ENCODE measurements at regions not wholly inside any gene's neighbourhood (a gene's known extent, or its start where the extent isn't known, plus 50 kb on each side); places are given as distances from the start of the nearest gene placed in this dataset.

DNA sequence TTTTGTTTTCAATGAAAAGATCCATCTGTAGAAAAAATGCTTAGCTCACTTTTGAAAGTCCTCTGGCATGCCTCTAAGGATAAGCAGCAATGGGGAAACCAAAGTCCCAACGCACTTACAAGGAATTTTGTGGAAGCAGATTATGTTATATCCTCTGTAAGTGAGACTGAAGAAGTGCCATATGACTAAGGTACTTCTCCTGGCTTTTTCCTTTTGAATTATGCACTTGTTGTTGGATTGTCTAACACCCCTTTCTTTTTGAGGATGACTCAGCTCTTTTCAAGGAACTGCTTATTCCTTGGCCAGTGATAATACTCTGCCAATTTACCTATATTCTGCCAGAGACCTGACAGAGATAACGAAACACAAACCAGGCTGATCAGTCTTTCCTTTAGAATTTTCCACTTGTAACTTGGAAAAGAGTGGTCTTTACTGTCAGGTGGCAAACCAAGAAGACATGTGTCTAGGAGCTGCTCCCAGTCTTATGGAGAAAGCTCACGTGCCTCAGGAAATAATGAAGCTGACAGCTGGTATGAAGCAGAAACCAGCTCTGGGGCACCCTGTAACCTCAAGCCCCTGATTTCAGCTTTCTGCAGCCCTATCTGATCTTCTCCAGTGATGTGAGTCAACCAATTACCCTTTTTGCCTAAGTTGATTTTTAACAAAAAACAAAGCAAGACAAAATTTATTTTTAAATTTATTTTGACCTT, 290.8 kb upstream of the FBXL7 start:
- DNase-seq (ENCODE audit: low read depth in 3 of 3), result no peak

DNA sequence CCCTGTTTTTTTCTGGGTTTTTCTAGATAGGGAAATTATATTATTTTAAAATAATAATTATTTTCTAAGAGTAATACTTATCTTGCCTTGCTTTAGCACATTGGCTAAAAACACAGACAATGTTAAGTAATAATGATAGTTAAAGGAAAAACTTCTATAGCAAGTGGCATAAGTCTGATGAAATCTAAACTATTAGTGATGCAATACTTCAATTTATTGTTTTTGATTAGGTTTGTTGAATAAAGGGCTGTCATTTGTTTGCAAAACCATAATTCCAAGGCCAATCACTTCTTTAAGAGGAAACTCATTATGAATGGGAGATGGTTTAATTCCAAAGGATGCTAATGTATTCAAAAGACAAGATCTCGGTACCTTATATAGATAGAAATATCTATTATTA, 293.8 kb upstream of the FBXL7 start:
- no peak for DNase-seq (ENCODE audit: low read depth in 3 of 3)

DNA sequence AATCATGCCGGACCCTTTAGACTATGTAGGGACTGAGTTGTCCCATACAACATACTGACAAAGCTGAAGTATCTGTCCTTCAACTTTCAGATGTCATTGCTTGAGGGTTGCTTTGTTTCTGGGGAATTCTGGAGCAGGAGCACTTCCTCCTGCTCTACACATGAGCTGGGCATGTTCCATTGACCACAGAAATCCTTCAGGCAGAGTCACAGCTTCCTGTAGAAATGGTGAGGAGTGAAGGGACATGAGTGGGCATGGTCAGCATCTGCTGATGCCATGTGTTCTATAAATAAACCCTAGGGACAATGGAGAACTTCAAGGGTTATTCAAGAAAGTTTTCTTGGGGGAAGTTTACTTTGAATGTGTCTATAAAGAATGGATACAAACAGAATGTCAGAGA, 296.6 kb upstream of the FBXL7 start:
- DNase-seq (ENCODE audit: low read depth in 3 of 3), result no peak

DNA sequence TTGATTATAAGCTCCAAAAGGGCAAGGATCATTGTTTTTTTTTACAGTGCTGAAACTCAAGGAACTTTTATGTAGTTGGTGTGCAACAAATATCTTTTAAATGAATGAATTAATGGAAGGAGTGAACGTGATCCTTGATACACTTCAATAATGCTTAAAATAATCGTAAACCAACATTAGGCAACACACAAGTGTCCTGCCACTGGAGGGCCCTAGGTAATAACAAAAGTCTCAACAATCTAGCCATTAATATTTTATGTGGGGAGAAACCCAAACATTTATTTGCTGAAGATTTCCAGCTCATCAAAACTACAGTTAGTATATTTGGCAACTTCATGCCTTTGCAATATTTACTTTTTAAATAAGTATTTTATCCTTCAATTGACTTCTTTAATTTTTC, 309.0 kb upstream of the FBXL7 start:
- no peak for DNase-seq (ENCODE audit: low read depth in 3 of 3)

DNA sequence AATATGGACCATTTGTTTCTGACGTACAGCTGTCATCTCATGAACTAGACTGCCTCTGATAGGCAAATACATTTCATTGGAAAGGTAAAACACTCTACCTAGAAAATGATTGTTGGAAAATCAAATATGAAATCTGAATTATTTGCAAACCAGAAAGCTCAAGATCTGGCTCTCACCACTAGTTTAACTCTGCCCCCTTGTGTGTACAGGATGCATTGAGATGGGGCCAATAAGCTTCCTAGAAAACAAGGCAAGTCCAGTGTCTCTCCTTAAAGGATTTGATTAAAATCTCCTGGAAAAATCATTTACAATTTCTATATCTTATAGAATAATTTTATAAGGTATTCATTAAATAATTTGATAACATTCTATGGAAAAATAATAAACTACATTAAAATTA, 311.9 kb upstream of the ANKH start:
- no peak for DNase-seq (ENCODE audit: low read depth in 3 of 3)

DNA sequence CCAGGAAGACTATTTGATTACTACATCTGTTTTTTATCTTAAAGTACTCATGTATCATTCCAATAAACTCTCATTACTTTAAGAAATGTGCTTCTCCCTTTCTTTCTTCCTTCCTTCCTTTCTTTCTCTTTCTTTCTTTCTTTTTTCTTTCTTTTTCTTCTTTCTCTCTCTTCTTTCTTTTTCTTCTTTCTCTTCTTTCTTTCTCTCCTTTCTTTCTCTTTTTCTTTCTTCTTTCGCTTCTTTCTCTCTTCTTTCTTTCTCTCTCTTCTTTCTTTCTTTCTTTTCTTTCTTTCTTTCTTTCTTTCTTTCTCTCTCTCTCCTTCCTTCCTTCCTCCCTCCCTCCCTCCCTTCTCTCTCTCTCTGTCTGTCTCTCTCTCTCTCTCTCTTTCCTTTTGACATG, 298.6 kb upstream of the ANKH start:
- DNase-seq (ENCODE audit: low read depth in 3 of 3), result no peak

DNA sequence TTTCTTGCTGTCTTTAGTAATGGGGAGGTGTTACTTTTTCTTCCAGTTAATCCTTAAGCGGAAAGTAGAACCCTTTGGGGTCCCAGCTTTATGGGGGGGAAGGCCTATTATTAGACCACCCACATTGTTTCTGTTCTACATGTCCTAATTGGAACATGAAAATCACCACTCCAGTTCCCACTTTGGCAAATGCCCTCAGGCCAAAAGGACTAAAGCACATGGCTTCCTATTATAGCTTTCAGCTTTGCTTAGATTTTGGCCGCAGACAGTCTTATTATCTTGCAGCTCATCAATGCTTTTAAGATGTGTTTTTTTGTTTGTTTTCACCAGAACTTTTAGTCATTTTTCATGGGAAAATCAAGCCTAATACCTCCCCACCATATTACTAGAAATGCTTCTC, 296.8 kb upstream of the ANKH start:
- DNase-seq (ENCODE audit: low read depth in 3 of 3), result no peak

DNA sequence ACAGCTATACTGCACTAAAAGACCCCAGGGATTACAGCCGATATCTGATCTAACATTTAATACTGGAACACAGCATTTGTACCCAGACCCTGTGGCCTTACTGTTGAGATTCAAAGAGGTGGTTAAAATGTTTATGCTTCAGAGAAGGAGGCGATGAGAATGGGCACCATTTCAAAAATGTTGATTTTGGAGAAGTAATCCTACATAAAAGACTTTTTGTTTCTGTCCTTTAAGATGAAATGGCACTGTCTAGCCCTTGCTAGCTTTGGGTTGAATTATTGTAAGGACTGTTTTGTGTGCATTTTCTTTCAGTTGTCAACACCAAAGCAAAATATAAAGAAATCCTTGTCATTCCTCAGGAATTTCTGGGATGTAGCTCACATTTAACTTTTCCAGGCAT, 288.5 kb upstream of the ANKH start:
- DNase-seq (ENCODE audit: low read depth in 3 of 3), result no peak

DNA sequence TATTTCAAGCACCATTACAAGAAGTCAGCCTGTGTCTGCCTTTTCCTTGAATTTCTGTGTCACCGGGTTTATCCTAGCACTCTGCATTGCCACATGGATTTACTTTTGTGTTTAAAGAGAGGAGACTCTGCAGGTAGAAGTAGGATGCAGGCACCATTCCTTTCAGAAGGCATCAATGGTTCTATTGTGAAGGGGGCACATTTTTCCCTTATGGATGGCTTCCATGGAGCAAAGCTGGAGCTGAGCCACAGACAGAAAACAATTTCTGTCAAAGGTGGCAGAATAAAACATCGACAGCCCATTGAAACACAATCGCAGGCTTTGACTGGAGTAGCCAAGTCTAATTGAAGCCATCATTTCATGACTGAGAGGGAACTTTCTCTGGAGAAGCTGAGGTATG, 288.0 kb upstream of the ANKH start:
- DNase-seq (ENCODE audit: low read depth in 3 of 3), result no peak

DNA sequence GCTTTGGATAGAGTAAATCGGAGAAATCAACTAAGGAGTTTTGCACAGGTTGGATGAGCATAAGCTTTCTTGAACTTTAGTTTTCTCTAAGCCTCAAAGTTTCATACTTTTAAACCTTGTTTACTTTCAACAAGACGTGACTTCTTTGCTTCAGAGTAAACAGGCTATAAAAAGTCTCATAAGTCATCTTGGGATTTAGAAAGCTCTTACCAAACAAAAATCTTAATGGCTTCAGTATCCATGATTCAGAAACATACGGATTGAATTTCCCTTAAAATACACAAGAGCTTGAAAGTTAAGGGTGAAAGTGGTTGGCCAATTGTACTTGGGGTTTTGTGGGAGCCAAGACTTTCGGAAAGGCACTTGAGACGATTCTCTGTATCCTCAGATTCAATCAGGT, 270.9 kb upstream of the ANKH start:
- DNase-seq (ENCODE audit: low read depth in 3 of 3), result no peak

DNA sequence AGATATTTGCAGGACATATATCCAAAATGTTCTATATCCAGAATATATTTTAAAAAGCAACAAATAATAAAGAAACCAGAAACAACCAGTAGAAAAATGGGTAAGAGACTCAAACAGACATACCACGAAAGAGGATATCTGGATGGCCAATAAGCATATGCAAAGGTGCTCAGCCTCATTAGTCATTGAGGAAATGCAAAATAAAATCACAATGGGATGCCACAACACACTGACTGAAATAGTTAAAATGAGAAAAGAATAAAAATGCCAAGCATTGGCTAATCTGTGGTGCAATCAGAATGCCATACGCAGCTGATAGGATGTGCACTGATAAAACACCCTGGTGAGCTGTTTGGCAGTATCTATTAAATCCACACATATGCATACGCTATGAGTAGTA, 265.8 kb upstream of the ANKH start:
- no peak for DNase-seq (ENCODE audit: low read depth in 3 of 3)

DNA sequence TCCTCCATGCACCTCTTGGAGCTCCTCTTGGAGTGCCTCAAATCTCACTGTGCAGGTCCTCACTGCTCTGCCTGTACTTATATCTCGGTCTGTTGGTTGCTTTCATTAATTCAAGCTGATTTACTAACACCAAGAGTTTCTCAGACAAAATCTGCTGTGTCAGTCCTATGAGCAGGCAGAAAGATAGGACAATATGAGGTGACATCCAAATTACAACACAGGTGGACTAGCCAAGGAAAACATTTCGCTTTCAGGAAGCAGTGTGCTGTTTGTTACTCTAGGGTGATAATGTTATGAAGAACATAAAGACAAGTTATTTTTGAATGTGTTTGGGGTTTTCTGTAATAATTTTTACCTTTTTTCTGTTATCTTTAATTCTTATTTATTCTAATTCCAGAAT, 264.1 kb upstream of the ANKH start:
- DNase-seq (ENCODE audit: low read depth in 3 of 3), result no peak

DNA sequence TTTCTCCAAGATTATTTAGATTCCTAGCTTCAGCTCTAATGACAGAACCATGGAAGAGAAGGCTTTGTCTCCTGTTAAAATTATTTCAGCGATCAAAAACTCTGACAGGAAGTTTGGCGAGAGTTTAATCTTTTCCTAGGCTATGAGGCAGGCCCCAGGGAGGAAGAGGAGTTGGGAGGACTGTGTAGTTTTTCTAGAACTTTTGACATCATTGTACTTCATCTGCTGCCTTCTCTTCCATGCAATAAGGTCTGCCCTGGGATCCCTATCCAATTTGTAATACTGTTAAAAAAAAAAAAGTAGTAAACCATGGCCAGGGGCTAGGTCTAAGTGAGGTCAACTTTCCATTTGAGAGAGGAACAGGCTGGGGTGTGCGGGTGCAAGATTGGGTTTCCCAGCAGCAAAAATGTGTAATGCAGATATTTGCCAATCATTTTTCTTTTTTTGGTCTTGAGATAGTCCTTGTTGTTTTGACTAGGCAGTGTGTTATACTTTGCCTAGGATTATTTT, 261.9 kb upstream of the ANKH start:
- no peak for DNase-seq (ENCODE audit: low read depth in 3 of 3)

DNA sequence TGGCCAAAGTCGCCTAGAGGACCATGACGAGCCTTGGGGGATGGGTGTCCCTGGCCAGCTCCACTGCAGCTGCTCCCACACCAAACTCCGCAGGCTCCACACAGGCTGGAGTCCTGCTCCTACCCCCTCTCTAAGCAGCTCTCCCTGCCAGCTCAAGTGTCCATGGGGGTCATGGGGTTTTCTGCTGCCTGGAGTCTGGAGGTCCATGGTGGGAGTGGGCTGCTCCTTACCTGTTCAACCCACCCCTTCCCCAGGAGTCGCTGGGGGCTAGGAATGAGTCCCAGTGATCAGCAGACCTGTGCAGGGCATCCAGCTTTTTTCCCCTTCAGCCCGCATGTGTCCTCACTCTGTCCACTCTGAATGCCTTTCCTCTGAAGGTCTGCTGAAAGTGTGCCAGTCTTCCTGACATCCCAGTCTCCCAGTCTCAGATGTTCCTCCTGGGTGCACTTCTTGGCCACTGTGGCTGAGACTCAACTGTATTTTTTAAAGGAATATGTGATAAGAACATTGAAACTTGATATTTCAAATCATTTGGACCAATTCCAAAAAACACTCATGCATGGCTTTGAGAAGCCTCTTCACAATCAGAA, 261.3 kb upstream of the ANKH start:
- DNase-seq (ENCODE audit: low read depth in 3 of 3), result no peak

DNA sequence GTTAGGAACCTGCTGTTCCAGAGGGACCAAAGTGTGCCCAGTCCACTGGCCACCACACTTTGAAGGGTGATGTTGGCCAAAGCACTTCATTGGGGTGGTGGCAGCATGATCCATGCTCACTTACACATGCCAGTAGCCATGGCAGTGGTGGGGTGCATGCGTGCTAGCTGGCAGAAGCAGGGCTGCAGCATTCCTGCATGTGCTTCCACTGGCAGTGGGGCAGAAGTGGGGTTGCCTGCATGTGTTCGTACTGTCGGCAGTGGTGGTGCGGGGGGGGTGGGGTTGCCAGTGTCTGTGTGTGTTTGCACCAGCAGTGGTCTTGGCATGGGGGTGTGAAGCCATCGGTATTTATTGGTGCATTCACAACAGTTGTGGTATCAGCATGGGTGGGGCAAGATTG, 260.3 kb upstream of the ANKH start:
- no peak for DNase-seq (ENCODE audit: low read depth in 3 of 3)

DNA sequence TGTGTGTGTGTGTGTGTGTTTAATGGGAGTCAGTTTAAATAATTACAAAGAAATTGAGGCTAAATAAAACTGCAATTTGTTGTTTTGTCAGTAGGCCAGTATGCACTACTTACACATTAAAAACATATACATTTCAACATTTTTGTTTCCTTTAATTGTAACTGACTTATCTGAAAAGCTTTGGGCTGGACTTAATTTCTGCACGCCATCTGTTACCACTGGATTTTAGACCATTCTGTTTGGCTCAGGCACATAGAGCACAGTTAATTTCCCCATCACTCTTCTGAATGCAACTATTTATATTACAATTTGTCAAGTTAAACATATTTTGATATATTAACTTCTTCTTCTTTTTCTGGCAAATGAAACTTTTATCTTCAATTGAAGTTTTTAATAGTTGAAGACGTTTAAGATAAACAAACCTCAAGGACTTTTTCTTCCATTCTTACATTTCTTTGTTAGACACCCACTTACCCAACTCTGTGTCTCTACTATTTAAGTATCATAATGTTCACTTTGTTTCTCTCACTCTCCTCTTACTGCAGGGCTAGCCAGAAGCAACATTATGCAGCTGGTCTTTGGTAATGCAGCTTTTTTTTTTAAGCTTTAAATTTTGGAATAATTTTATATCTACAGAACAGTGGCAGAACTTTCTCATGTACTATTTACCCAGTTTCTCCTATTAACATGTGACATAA, 253.4 kb upstream of the ANKH start:
- no peak for DNase-seq (ENCODE audit: low read depth in 3 of 3)

DNA sequence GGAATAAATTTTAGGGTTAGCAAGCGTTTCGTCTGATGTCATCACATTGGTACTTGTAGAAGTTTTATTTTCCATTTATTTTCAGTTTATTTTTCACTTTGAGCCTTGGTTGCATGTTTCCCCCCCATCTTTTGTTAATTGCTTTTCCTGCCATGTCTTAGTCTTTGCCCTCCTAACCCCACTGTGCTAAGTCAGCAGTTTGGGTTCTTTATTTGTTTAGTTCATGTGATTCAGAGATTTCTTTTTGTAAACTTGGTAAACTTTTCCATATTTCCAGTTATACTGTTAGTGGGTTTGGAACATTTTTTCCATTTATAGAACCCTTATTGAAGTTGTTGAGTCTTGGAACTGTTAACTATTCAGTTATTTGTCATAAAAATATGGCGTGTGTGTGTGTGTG, 252.9 kb upstream of the ANKH start:
- DNase-seq (ENCODE audit: low read depth in 3 of 3), result no peak

DNA sequence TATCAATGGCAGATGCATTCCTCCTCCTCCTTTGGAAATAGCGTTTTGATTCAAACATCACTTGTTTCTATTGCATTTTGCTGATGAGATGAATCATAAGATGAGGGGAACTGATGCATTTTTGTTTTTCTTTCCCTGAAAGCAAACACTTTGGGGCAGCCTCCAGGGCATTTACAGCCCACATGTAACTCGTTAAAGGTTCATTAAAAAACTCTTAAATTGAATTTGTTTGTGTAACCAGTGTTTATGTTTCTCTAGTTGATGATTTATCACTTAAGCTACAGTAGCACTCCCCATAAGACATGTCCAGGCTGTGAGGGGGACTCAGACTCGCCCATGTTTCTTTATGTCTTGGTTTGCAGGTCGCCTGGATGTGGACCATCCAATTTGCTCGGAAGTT, 246.1 kb upstream of the ANKH start:
- no peak for DNase-seq (ENCODE audit: low read depth in 3 of 3)

DNA sequence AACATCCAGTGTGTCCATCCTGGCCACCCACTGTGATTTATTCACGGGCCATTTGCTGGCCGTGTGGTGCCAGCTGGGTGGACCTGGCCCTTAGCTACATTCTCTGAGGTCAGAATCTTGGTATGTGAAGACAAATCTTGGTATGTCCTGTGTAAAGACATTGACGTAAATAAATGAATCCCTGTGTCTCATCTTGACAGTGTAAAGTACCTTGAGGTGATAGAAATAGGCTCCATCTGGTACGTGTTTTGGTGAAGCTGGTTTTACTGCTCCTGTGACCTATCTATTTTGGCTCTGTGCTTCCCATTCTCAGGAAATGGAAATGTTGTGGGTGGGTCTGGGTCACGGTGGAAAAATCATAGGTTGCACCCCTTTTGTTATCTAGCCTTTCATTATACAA, 245.4 kb upstream of the ANKH start:
- DNase-seq (ENCODE audit: low read depth in 3 of 3), result no peak

DNA sequence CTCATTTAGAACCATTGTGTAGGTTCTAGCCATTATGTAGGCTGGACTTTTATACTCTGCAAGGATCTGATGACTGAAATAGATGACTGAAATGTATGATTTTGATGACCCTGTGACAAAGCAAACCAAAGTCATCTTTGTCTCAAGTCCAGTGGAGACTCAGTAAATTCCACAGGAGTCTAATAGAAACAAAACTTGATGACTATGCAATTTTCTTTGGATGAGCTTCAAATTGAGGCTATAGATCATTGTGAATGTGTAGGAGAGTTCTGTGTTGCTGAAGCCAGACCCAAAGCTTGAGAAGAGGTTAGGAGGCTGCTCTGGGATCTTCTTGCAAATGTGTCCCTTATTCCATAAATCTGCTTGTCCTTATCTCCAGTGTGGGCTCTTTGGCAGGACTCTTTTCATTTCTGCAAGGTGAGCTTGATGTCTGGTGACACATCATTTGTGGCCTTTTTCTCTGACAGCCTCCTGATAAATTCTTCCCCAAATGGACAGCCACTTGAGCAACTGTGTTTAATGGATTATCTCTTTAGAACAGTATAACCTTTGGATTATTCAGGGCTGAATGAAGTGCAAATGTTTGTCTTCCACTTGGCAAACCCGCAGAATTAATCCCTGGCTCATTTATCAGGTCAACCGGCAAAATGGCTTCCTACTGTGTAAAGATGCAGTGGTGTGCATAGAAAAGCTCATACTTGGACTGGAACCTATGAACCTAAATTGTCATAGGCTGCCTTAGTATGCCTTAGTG, 235.1 kb upstream of the ANKH start:
- no peak for DNase-seq (ENCODE audit: low read depth in 3 of 3)

DNA sequence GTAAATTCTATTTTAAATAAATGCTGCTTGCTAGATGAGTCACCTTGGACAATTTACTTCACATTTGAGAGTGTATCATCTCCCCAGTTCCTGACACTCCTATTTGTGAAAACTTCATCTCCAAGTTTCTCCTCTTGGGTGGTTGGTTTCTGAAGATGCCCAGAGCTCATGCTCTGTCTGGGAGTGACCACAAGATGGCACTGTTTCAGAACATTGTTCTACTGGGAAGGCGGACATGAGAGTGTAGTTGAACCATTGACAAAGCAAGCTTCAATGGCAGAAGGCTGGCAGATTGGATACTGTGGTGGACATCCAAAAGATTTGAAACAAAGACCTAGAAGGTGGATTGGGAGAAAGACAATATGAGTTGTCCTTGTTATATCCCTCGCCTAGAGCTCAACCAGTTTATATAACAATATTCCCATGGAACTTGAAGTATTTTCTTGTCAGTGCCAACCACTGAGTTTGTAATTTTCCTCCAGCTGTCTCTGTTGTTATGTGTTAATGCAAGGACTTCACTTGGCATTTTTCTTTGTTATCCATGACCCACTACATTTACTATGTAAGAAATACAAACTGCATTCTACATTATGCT, 234.3 kb upstream of the ANKH start:
- DNase-seq (ENCODE audit: low read depth in 3 of 3), result peak in 1 of 3 experiments; percentile 22

DNA sequence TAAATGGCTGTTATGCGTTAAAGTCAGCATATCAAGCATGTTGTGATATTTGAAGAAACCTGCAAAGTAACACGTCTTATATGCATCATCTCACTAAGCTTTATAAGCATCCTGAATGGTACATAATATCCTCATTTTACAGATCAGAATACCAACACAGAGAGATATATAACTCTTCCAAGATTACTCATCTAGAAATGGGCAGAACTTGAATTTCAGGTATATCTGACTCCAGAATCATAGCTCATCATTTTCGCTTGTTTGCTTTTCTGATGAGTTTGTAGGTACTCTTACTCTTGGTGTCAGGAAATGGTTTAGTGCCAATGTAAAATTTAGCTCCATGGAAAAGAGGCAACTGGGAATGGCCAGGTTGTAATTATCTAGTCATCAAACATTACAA, 232.3 kb upstream of the ANKH start:
- DNase-seq (ENCODE audit: low read depth in 3 of 3), result no peak

Measured in stimulated activated CD4-positive, alpha-beta T cell treated with anti-CD3 and anti-CD28 coated beads, TNF-alpha, amount 100 ng/mL, for 24 hours (primary cell).